ENCODE measurements at regions not wholly inside any gene's neighbourhood (a gene's known extent, or its start where the extent isn't known, plus 50 kb on each side); places are given as distances from the start of the nearest gene placed in this dataset.

DNA sequence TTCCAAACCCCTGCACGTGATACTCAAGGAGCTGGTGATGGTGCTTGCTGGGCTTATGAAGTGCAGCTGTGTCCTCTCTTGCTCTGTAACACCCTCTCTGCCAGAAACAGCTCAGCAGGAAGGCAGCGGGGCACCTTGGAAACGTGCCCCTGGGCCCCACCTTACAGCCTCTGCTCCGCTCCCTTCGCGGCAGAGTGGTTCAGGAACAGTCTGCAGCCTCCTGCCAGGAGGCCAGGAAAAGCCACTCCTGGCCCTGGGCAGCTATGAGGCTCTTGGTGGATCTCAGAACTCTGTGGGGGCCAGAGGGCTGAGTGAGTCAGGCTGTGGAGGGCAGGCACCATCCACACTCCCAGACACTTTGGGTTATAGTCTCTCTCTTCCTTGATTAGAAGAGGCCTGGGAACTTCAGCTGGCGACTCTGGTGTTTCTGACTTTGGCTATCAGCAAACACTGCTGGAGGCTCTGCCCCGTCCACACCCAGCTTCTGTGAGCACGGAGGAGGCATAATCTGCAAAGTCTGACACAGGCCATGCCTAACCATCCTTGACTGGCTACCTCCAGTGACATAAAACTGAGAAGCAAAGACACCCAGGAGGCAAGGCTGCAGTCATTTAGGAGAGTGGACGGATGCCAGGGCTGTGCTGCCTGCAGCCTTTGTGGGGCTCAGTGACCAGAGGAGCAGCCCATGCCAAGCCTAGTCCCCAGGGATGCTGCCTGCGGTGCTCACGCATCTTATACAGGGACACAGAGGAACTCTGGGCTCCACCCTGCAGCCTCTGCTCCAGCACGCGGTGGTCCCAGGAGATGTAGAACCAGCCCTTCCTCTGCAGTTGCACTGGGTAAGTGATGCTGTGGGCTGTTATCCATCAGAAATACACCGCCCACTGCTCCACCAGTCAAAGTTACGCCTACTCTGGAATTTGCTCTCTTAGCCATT is 65.3 kb downstream of the METRNL start:
- TF ChIP-seq, protein P1, sequence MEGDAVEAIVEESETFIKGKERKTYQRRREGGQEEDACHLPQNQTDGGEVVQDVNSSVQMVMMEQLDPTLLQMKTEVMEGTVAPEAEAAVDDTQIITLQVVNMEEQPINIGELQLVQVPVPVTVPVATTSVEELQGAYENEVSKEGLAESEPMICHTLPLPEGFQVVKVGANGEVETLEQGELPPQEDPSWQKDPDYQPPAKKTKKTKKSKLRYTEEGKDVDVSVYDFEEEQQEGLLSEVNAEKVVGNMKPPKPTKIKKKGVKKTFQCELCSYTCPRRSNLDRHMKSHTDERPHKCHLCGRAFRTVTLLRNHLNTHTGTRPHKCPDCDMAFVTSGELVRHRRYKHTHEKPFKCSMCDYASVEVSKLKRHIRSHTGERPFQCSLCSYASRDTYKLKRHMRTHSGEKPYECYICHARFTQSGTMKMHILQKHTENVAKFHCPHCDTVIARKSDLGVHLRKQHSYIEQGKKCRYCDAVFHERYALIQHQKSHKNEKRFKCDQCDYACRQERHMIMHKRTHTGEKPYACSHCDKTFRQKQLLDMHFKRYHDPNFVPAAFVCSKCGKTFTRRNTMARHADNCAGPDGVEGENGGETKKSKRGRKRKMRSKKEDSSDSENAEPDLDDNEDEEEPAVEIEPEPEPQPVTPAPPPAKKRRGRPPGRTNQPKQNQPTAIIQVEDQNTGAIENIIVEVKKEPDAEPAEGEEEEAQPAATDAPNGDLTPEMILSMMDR (IDR thresholded peaks at IDR 0.05), result no peak
- Mint-ChIP-seq H3K36me3 (ENCODE audit: low read depth) (peaks cover 9% of the 10 kb centered on the region), H3K27ac (no peak overlapping the region), H3K4me3 (no peak overlapping the region), H3K9me3 (peaks cover 53% of the 10 kb centered on the region), H3K4me1 (no peaks in the 10 kb centered on the region), H3K27me3 (ENCODE audit: low read depth, poor library complexity) (peaks cover 32% of the 10 kb centered on the region)
- no peak for DNase-seq

DNA sequence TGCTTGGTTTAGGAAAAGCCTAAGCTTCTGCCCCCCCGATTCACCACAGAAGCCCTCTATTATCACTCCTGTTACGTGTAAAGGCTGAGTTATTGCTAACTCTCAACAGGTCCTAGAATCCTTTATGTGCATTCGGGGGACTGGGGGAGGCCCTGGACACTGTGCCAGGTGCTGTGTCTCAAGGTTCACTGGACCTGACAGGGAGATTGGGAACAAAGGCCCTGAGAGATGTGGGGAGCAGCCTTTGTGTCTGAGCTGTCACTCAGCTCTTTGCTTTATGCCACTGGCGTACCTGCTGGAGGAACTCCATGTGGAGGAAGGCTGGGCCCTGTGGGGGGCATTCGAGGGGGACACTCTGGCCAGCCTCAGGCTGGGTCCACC is 65.9 kb downstream of the METRNL start:
- Mint-ChIP-seq H3K27ac (no peak overlapping the region), H3K9me3 (peaks cover 51% of the 10 kb centered on the region), H3K27me3 (ENCODE audit: low read depth, poor library complexity) (peaks cover 35% of the 10 kb centered on the region), H3K36me3 (ENCODE audit: low read depth) (peaks cover 9% of the 10 kb centered on the region), H3K4me3 (no peak overlapping the region), H3K4me1 (peaks cover 3% of the 10 kb centered on the region)
- TF ChIP-seq, protein P1 (IDR thresholded peaks at IDR 0.05), result no peak
- no peak for DNase-seq

DNA sequence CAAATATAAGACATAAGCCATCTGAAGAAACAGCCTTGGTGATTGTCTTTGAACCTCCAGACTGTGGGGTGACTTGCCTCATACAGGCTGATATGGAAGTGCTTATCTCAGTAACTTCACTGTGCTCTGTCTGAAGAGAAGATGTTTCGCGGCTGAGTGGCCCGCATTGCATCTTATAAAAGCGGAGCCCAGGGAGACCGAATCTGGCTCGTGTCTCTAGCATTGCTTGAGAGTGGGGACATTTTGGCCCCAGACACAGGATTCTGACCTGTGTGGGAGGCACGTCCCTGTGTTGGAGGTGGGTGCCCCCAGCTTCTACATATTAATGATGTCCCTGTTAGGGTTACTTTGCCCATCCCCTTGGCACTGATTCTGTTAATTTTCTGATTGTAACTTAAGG is 66.4 kb downstream of the METRNL start:
- no peak overlapping the region for H3K27ac Mint-ChIP-seq
- H3K27me3 Mint-ChIP-seq (ENCODE audit: low read depth, poor library complexity), result peaks cover 40% of the 10 kb centered on the region
- peaks cover 47% of the 10 kb centered on the region for H3K9me3 Mint-ChIP-seq
- TF ChIP-seq, protein P1 (IDR thresholded peaks at IDR 0.05), result no peak
- H3K36me3 Mint-ChIP-seq (ENCODE audit: low read depth), result peaks cover 9% of the 10 kb centered on the region
- no peak for DNase-seq
- no peak overlapping the region for H3K4me3 Mint-ChIP-seq
- peaks cover 6% of the 10 kb centered on the region for H3K4me1 Mint-ChIP-seq

DNA sequence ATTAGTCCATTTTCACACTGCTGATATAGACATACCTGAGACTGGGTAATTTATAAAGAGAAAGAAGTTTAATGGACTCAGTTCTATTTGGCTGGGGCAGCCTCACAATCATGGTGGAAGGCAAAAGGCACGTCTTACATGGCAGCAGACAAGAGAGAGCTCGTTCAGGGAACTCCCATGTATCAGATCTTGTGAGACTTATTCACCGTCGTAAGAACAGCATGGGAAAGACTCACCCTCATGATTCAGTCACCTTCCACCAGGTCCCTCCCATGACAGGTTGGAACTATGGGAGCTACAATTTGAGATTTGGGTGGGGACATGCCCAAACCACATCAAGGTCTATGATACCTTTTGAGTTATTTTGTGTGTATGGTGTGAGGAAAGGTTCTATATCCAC is 66.9 kb downstream of the METRNL start:
- H3K4me1 Mint-ChIP-seq, result peaks cover 12% of the 10 kb centered on the region
- peaks cover 42% of the 10 kb centered on the region for H3K9me3 Mint-ChIP-seq
- no peak for DNase-seq
- H3K27ac Mint-ChIP-seq, result no peak overlapping the region
- H3K27me3 Mint-ChIP-seq (ENCODE audit: low read depth, poor library complexity), result peaks cover 37% of the 10 kb centered on the region
- H3K4me3 Mint-ChIP-seq, result no peak overlapping the region
- H3K36me3 Mint-ChIP-seq (ENCODE audit: low read depth), result peaks cover 9% of the 10 kb centered on the region
- TF ChIP-seq, protein P1 (IDR thresholded peaks at IDR 0.05), result no peak

DNA sequence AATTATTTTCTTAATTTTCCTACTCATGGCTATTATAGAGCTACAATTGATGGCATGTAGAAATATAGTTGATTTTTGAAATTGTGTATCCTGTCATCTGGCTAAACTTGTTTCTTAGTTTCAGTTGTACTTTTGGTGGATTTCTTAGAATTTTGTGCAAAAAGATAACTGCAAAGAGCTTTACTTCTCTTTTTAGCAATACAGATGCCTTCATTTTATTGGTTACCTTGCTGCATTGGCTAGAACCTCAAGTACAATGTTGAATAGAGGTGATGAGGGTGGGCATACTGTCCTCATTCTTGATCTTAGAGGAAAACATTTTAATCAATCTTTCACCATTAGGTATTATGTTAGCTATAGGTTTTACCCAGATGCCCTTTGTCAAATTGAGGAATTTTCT is 67.9 kb downstream of the METRNL start:
- Mint-ChIP-seq H3K4me1 (peaks cover 21% of the 10 kb centered on the region), H3K27me3 (ENCODE audit: low read depth, poor library complexity) (peaks cover 33% of the 10 kb centered on the region), H3K9me3 (peaks cover 32% of the 10 kb centered on the region), H3K36me3 (ENCODE audit: low read depth) (peaks cover 1% of the 10 kb centered on the region), H3K4me3 (no peak overlapping the region), H3K27ac (no peak overlapping the region)
- no peak for DNase-seq
- TF ChIP-seq, protein P1 (IDR thresholded peaks at IDR 0.05), result no peak
